Liver (tissue), 8 donors: ENCODE measurements at regions not wholly inside any gene's neighbourhood (a gene's known extent, or its start where the extent isn't known, plus 50 kb on each side); places are given as distances from the start of the nearest gene placed in this dataset.
A peak's percentile ranks its signal among the peaks of the same experiment; 100 is the strongest.

Experiments used
- DNase-seq: peaks from one replicate; pipeline ENCODE4 v3.0.0-alpha.2; 2017; ENCODE audit warnings: low spot score
- H3K27ac ChIP-seq, 2 donors: one replicate each; pipeline ENCODE4 v1.7.0; 2013; ENCODE audit warnings: inconsistent platforms in 2 of 2, low read length in 2 of 2, control low read depth in 1 of 2, low read depth in 1 of 2, mild to moderate bottlenecking in 1 of 2
- H3K27me3 ChIP-seq, 4 donors: one replicate each; pipeline versions ENCODE4 v1.6.1 to v1.7.0; 2013; ENCODE audit warnings: low read length in 3 of 4, inconsistent platforms in 1 of 4, mild to moderate bottlenecking in 1 of 4, moderate library complexity in 1 of 4; ENCODE audit not compliant: control insufficient read depth in 4 of 4, insufficient read depth in 4 of 4
- H3K36me3 ChIP-seq, 4 donors: one replicate each; pipeline versions ENCODE4 v1.6.1 to v1.7.0; 2013; ENCODE audit warnings: low read length in 3 of 4, mild to moderate bottlenecking in 3 of 4, low read depth in 1 of 4, moderate library complexity in 1 of 4; ENCODE audit not compliant: control insufficient read depth in 4 of 4, insufficient read depth in 3 of 4
- H3K4me1 ChIP-seq, 4 donors: one replicate each; pipeline versions ENCODE4 v1.6.1 to v1.7.0; 2013; ENCODE audit warnings: low read length in 3 of 4, mild to moderate bottlenecking in 3 of 4, moderate library complexity in 1 of 4; ENCODE audit not compliant: control insufficient read depth in 4 of 4, insufficient read depth in 4 of 4
- H3K4me3 ChIP-seq, 3 donors: one replicate each; pipeline versions ENCODE4 v1.6.1 to v1.7.0; 2013; ENCODE audit warnings: low read length in 3 of 3, control low read depth in 1 of 3, low read depth in 1 of 3, mild to moderate bottlenecking in 1 of 3
- H3K9ac ChIP-seq, 2 donors: one replicate each; pipeline ENCODE4 v1.7.0; 2013; ENCODE audit warnings: low read length in 2 of 2, mild to moderate bottlenecking in 2 of 2, moderate library complexity in 2 of 2, control low read depth in 1 of 2, low read depth in 1 of 2
- H3K9me3 ChIP-seq, 4 donors: one replicate each; pipeline versions ENCODE4 v1.6.1 to v1.7.0; 2013; ENCODE audit warnings: low read length in 3 of 4; ENCODE audit not compliant: control insufficient read depth in 4 of 4
- CTCF ChIP-seq: fragments of 150-350 bp; IDR thresholded peaks from 2 replicates; pipeline ENCODE4 v1.5.1; 2017; ENCODE audit warnings: improper control_type of control experiment, low read depth, low read length; ENCODE audit not compliant: missing input control
- EGR1 ChIP-seq, 2 donors: IDR thresholded peaks; 2 replicates each; pipeline ENCODE4 v1.6.1; 2016 to 2018; ENCODE audit warnings: antibody characterized with exemption in 2 of 2, low read depth in 2 of 2
- FOXA1 ChIP-seq: IDR thresholded peaks from 2 replicates; pipeline ENCODE4 v1.6.1; 2016; ENCODE audit warnings: antibody characterized with exemption
- FOXA2 ChIP-seq: IDR thresholded peaks from 2 replicates; pipeline ENCODE4 v1.6.1; 2016; ENCODE audit warnings: antibody characterized with exemption
- GABPA ChIP-seq, 2 donors: IDR thresholded peaks in 1 of 2; conservative IDR thresholded peaks in 1 of 2; 2 replicates each; pipeline ENCODE4 v1.6.1; 2016; ENCODE audit warnings: antibody characterized with exemption in 2 of 2, mild to moderate bottlenecking in 1 of 2, moderate library complexity in 1 of 2
- HNF4A ChIP-seq, 2 donors: conservative IDR thresholded peaks; 2 replicates each; pipeline ENCODE4 v1.6.1; 2016; ENCODE audit warnings: antibody characterized with exemption in 2 of 2, mild to moderate bottlenecking in 2 of 2
- HNF4G ChIP-seq: IDR thresholded peaks from 2 replicates; pipeline ENCODE4 v1.6.1; 2016; ENCODE audit warnings: antibody characterized with exemption
- JUND ChIP-seq, 2 donors: IDR thresholded peaks; 2 replicates each; pipeline ENCODE4 v1.6.1; 2016; ENCODE audit warnings: antibody characterized with exemption in 2 of 2
- MAX ChIP-seq: IDR thresholded peaks from 2 replicates; pipeline ENCODE4 v1.6.1; 2016; ENCODE audit warnings: antibody characterized with exemption
- NR2F2 ChIP-seq: IDR thresholded peaks from 2 replicates; pipeline ENCODE4 v1.6.1; 2016; ENCODE audit warnings: antibody characterized with exemption
- RAD21 ChIP-seq, 2 donors: IDR thresholded peaks; 2 replicates each; pipeline ENCODE4 v1.6.1; 2016; ENCODE audit warnings: antibody characterized with exemption in 2 of 2, mild to moderate bottlenecking in 2 of 2
- RXRA ChIP-seq, 2 donors: IDR thresholded peaks; 2 replicates each; pipeline ENCODE4 v1.6.1; 2017 to 2018; ENCODE audit warnings: antibody characterized with exemption in 2 of 2, mild to moderate bottlenecking in 1 of 2
- SP1 ChIP-seq: IDR thresholded peaks from 2 replicates; pipeline ENCODE4 v1.6.1; 2018; ENCODE audit warnings: antibody characterized with exemption, mild to moderate bottlenecking
- TAF1 ChIP-seq: conservative IDR thresholded peaks from 2 replicates; pipeline ENCODE4 v1.6.1; 2016; ENCODE audit warnings: antibody characterized with exemption, mild to moderate bottlenecking
- YY1 ChIP-seq: IDR thresholded peaks from 2 replicates; pipeline ENCODE4 v1.6.1; 2016; ENCODE audit warnings: antibody characterized with exemption, mild to moderate bottlenecking
- WGBS: extraction: QIAGEN DNeasy Blood & Tissue Kit; methylation state at CpG from one replicate; pipeline ENCODE4 v1.1.7; 2013; 5-methylcytosine and 5-hydroxymethylcytosine counted together
- TF ChIP-seq, protein P1 (sequence below): IDR thresholded peaks from 2 replicates; pipeline ENCODE4 v1.6.1; 2016; ENCODE audit warnings: antibody characterized with exemption, mild to moderate bottlenecking
- TF ChIP-seq, protein P2 (sequence below): IDR thresholded peaks from 2 replicates; pipeline ENCODE4 v1.6.1; 2016; ENCODE audit warnings: antibody characterized with exemption
- TF ChIP-seq, protein P3 (sequence below): IDR thresholded peaks from 2 replicates; pipeline ENCODE4 v1.6.1; 2016; ENCODE audit warnings: antibody characterized with exemption
- donor health status: healthy.
- donor health status: healthy.
- donor health status: healthy.
- donor health status: healthy.
- donor health status: healthy.

- Histone ChIP-seq H3K27me3 (no peaks in the 10 kb centered on the region), H3K27ac (peak overlapping the region; percentile 77 to 88), H3K9me3 (peaks cover 0 to 2% (median 0%) of the 10 kb centered on the region in 4 donors), H3K4me3 (peak overlapping the region in 1 of 3 donors; percentile 29), H3K9ac (peak overlapping the region; percentile 36 to 45), H3K4me1 (peaks cover 6 to 10% (median 8%) of the 10 kb centered on the region in 4 donors), H3K36me3 (no peaks in the 10 kb centered on the region)
- TF ChIP-seq YY1 (peak; percentile 84), JUND (IDR thresholded peaks at IDR 0.05) (peak; percentile 94 to 96), RXRA (IDR thresholded peaks at IDR 0.05) (peak; percentile 91 to 93), FOXA2 (peak; percentile 89), CTCF (no peak), TAF1 (no peak), HNF4G (peak; percentile 45), HNF4A (conservative IDR thresholded peaks at IDR 0.05) (peak; percentile 80 to 92), EGR1 (IDR thresholded peaks at IDR 0.05; ENCODE audit: low read depth in 2 of 2) (peak; percentile 19 to 50), RAD21 (IDR thresholded peaks at IDR 0.05) (peak in 1 of 2 donors; percentile 24), NR2F2 (peak; percentile 22), MAX (peak; percentile 72), GABPA (IDR thresholded peaks at IDR 0.05 in 1 of 2, conservative IDR thresholded peaks at IDR 0.05 in 1 of 2) (peak in 1 of 2 donors; percentile 17), FOXA1 (peak; percentile 83), SP1 (peak; percentile 91)
- TF ChIP-seq, protein P1, sequence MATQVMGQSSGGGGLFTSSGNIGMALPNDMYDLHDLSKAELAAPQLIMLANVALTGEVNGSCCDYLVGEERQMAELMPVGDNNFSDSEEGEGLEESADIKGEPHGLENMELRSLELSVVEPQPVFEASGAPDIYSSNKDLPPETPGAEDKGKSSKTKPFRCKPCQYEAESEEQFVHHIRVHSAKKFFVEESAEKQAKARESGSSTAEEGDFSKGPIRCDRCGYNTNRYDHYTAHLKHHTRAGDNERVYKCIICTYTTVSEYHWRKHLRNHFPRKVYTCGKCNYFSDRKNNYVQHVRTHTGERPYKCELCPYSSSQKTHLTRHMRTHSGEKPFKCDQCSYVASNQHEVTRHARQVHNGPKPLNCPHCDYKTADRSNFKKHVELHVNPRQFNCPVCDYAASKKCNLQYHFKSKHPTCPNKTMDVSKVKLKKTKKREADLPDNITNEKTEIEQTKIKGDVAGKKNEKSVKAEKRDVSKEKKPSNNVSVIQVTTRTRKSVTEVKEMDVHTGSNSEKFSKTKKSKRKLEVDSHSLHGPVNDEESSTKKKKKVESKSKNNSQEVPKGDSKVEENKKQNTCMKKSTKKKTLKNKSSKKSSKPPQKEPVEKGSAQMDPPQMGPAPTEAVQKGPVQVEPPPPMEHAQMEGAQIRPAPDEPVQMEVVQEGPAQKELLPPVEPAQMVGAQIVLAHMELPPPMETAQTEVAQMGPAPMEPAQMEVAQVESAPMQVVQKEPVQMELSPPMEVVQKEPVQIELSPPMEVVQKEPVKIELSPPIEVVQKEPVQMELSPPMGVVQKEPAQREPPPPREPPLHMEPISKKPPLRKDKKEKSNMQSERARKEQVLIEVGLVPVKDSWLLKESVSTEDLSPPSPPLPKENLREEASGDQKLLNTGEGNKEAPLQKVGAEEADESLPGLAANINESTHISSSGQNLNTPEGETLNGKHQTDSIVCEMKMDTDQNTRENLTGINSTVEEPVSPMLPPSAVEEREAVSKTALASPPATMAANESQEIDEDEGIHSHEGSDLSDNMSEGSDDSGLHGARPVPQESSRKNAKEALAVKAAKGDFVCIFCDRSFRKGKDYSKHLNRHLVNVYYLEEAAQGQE, result peak; percentile 74
- TF ChIP-seq, protein P2, sequence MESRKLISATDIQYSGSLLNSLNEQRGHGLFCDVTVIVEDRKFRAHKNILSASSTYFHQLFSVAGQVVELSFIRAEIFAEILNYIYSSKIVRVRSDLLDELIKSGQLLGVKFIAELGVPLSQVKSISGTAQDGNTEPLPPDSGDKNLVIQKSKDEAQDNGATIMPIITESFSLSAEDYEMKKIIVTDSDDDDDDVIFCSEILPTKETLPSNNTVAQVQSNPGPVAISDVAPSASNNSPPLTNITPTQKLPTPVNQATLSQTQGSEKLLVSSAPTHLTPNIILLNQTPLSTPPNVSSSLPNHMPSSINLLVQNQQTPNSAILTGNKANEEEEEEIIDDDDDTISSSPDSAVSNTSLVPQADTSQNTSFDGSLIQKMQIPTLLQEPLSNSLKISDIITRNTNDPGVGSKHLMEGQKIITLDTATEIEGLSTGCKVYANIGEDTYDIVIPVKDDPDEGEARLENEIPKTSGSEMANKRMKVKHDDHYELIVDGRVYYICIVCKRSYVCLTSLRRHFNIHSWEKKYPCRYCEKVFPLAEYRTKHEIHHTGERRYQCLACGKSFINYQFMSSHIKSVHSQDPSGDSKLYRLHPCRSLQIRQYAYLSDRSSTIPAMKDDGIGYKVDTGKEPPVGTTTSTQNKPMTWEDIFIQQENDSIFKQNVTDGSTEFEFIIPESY, result peak; percentile 37
- TF ChIP-seq, protein P3, sequence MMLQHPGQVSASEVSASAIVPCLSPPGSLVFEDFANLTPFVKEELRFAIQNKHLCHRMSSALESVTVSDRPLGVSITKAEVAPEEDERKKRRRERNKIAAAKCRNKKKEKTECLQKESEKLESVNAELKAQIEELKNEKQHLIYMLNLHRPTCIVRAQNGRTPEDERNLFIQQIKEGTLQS, result peak; percentile 83
- DNase-seq, result no peak
- 29% methylated on average over 5 of the region's 5 CpGs for WGBS
Measured at GRCh38 chr13:27367570-27367969, 56.8 kb upstream of the GTF3A start.
